GM19395 (cell line): ENCODE measurements at regions not wholly inside any gene's neighbourhood (a gene's known extent, or its start where the extent isn't known, plus 50 kb on each side); places are given as distances from the start of the nearest gene placed in this dataset.
"Not testable (repeated sequence)": the region's sequence is repeated elsewhere in the genome, so short reads cannot be mapped to it uniquely, and the experiment has no call there.

ENCODE experiments used
- ATAC-seq: cut with Tn5 transposase; IDR thresholded peaks from one replicate; pipeline ENCODE4 v1.9.1; 2021; ENCODE audit warnings: mild to moderate bottlenecking, moderate library complexity; ENCODE audit not compliant: unreplicated experiment

GRCh38 chr13:44756276-44756810, 180.2 kb upstream of the TSC22D1 start:
- no peak for ATAC-seq

GRCh38 chr13:44755872-44756271, 179.7 kb upstream of the TSC22D1 start:
- ATAC-seq = no peak

DNA sequence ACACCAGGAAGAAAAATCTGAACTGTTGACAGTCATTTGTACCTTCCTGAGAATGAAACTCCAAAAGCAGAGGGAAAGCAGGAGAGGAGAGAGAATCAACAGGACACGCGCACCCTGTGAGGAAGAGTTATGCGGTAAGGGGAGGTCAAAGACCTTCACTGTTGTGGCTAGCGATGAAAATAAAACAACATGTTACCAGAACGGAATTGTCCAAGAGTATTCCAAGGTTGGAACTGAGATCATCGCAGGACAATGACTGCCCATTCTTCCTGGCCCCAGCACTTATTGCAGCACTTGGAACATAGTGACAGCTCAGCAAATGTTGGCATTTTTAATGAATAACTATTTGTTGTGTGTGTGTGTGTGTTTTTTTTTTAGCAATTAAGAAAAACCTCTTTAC, 176.0 kb upstream of the TSC22D1 start:
- no peak for ATAC-seq

DNA sequence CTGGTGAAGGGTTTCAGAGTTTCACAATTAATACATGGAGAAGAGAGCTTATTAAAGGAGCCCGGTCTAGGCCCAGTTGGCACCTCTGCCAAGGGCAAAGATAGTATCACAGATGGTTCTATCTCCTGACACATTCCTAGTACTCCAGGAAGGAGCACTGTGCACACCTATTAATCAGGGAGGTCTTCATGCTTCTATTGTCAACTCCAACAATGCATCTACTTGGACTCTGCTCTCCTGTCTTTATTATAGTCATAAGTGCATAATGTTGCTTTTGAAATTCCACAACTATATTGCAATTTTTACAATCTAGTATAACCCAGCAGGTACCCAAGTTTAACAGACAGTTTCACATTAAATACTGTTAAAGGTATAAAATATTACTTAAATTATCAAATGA, 174.5 kb upstream of the TSC22D1 start:
- ATAC-seq = no peak

DNA sequence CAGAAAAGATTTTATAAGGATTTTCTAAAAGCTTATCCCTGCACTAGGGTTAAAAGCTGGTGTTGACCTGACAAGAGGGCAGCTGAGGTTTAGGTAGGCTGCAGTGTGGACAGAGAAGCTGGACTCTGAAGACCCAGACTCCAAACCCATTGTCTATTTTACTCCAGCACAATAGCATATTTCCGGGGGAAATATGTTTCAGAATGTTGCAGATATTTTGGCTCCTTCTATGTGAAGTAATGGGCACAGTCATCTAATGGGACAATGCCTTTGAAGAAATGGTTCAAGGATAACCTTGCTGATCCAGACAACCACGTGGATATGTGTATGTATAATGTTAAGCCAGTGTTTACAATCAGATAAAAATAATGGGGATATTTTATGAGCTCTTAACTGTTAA, 173.8 kb upstream of the TSC22D1 start:
- no peak for ATAC-seq

DNA sequence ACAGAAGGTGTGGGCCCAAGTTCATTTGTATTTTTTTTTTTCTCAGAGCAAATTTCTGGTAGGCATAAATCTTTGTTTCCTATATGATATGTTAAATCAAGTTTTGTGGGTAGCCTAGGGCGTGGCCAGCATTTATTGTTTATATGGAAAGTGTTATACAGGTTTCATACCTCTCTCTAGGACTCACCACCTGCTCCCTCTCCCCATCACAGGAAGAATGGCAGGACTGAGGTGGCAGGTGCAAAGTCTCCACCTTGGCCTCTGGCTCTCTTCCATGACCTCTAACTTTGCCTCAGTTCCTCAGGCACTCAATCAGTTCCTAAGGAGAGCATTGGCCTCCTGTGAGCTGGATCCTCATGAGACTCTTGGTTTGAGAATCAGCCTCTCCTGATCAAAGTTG, 172.3 kb upstream of the TSC22D1 start:
- no peak for ATAC-seq

GRCh38 chr13:44747179-44747578, 171.0 kb upstream of the TSC22D1 start:
- no peak for ATAC-seq

- ATAC-seq = no peak
Measured at GRCh38 chr13:44746690-44747089, 170.6 kb upstream of the TSC22D1 start.

- ATAC-seq = no peak
Measured at GRCh38 chr13:44744880-44745633, 168.9 kb upstream of the TSC22D1 start.

DNA sequence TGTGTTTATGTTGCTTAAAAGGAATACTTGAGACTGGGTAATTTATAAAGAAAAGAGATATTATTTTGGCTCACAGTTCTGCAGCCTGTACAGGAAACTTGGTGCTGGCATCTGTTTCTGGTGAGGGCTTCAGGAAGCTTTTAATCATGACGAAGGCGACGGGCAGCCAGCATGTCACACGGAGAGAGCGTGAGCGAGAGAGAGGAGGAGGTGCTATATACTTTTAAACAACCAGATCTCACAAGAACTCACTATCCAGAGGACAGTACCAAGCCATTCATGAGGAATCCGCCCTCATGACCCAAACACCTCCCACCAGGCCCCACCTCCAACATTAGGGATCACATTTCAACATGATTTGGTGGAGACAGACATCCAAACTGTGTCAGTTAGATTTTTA, 163.4 kb upstream of the TSC22D1 start:
- ATAC-seq = no peak

DNA sequence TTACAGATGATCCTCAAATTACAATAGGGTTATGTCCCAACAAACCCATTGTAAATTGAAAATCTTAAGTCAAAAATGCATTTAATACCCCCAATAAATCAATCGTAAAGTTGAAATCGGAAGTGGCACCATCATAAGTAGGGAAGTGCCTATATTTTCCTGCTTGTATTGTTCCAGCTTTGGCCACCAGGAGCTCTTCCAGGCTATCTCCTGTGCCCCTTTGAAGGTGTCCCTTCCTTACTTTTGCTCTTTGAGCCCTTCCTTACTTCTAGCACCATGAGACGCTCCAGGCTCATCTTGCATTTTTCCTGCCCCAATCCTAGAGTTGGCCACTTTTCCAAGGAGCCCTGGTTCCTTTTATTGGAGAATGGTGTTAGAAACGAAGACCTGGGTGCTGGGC, 163.0 kb upstream of the TSC22D1 start:
- no peak for ATAC-seq

GRCh38 chr13:44738463-44738862, 162.3 kb upstream of the TSC22D1 start:
- ATAC-seq = no peak

DNA sequence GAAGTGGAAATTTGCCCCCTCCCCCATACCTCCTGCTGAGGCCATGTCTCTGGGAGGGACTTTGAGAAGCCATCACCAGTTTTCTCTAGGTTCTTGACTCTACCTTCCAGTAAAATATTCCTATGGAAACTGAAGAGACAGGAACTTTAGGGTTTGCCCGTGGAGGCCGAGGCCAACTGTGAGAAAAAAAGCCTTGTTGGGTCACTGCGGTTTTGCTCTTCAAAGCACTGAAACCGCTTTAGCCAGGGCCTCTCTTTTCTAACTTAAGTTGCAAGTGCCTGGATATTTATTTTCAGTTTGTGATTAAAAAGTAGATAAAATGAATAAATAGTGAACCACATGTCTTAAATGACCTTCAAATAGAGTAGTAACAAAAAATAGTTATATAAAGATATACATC, 159.7 kb upstream of the TSC22D1 start:
- ATAC-seq = no peak

DNA sequence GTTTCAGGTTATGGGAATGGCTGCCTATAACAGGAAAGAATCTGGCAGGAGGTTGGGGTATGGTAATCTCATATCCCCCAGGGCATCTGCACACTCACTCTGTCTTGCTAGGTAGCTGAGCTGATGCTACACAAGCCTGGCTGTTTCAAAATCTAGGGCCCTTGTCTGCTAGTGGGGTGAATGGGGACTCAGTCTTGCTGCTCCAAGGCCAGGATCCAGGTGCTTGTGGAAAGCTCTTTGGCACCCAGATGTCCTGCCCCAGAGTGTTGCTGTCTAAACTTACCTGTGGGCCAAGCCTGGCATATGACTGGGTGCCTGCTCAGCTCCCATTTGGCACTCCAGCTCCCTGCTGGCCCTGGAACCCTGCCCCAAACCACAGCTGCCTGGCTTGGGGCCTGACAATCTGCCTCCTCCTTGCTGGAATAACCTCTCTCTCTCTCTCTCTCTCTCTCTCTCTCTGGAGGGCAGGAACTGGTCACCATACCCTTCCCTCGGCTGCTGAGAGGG, 158.1 kb upstream of the TSC22D1 start:
- no peak for ATAC-seq

DNA sequence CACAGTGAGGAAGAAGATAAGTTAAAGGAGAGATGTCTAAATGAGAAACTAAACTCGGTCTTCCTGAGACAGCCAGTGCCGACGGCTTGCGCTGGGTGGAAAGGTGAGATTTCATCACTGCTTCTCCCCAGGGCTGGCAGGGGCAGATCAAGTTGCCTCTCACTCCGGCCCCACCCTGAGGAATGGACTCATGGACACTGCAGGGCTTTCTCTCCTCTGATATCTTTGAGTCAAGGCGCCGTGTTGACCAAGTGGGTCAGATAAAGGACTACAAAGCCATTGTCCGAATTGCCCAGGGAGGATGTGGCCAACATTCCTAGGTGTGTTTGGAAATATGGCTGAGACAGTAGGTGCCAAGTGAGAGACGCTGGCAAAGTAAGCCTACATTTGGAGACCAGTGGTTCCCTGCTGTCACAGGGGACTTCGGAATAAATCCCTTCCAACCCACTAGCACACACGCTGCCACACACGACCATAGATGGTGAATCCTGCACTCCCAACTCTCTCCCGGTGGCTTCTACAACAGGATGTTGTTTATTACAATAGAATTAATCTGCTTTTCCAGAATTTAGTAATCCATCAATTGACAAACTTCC, 156.5 kb upstream of the TSC22D1 start:
- ATAC-seq = no peak

DNA sequence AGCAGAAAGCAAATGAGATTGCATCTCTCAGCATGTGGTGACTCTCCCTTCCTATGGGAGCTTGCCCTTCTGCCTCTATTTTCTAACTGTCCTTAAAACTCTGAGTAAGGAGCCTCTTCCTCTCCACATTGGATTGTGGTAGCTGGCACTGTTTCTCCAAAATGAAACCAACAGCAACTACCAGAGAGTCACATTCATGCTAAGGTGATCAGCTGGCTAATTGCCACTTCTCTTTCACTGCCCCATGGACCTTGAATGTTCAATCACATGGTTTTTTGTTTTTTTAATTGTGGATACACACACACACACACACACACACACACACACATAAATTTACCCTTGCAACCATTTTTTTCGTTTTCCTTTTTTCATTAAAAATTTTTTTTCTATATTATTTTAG, 154.7 kb upstream of the TSC22D1 start:
- ATAC-seq = no peak

GRCh38 chr13:44730099-44730498, 154.0 kb upstream of the TSC22D1 start:
- no peak for ATAC-seq

DNA sequence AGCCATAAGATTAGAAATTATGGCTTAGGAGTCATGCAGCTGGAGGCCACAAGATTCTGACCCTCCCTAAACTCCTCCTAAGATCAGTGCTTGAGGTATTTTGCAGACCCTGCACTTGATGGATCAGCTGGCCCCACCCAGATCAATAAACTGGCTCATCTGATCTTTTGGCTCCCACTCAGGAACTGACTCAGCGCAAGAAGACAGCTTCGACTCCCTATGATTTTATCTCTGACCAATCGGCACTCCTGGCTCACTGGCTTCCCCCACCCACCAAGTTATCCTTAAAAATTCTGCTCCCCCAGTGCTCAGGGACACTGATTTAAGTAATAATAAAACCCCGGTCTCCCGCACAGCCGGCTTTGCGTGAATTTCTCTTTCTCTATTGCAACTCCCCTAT, 151.5 kb upstream of the TSC22D1 start:
- ATAC-seq = not testable (repeated sequence)

DNA sequence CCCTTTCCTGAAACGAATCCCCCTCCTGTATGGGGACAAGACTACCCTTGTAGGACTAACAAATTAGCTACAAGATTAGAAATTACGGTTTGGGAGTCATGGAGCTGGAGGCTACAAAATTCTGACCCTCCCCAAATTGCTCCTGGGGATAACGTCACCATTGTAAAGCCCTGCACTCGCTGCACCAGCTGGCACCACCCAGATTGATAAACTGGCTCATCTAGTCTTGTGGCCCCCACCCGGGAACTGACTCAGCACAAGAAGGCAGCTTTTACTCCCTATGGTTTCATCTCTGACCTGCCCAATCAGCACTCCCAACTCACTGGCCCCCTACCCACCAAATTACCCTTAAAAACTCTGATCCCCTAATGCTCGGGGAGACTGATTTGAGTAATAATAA, 150.6 kb upstream of the TSC22D1 start:
- no peak for ATAC-seq

DNA sequence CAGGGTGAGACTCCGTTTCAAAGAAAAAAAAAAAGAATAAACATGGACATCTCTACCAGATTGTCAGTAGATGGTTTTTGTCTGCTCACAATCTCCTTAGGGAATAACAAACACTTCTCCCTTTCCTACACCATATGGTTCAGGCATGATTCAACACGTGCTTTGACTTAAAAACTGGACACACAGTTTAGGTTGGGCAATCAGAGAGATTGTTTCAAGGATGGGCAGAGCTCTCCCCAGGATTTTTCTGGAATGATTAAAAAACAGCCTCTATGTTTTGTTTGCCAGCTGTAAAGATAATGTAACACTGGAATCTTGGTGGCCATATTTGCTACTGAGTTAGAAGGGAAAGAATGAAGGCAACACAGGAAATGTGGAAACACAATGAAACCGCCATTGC, 150.1 kb upstream of the TSC22D1 start:
- no peak for ATAC-seq

- ATAC-seq = no peak
Measured at GRCh38 chr13:44719857-44720671, 143.9 kb upstream of the TSC22D1 start.

- no peak for ATAC-seq
Measured at GRCh38 chr13:44718467-44718866, 142.3 kb upstream of the TSC22D1 start.
